GM18867 (cell line): ENCODE measurements at regions not wholly inside any gene's neighbourhood (a gene's known extent, or its start where the extent isn't known, plus 50 kb on each side); places are given as distances from the start of the nearest gene placed in this dataset.
"Not testable (repeated sequence)": the region's sequence is repeated elsewhere in the genome, so short reads cannot be mapped to it uniquely, and the experiment has no call there.

Experiments
- ATAC-seq: cut with Tn5 transposase; IDR thresholded peaks from one replicate; pipeline ENCODE4 v1.9.1; 2021; ENCODE audit warnings: mild to moderate bottlenecking, moderate library complexity; ENCODE audit not compliant: unreplicated experiment

DNA sequence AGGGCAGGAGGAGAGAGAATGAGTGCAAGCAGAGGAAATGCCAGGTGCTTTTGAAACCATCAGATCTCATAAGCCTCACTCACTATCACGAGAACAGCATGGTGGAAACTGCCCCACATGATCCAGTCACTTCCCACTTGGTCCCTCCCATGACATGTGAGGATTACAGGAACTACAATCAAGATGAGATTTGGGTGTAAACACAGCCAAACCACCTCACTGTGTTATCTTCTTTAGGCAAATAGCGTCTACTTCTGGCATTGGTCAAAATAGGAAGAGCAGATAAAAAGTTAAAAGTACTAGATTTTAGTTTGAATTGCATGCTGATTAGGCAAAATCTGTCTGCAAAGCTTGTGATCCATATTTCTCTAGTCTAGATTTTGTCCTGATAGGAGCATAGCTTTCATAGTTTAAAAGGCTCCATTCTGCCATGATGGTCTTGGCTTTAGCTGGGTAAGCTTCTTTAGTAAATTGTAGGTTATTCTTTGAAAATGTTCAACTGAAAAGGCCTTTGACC is 267.5 kb downstream of the NKX6-1 start:
- ATAC-seq = no peak

DNA sequence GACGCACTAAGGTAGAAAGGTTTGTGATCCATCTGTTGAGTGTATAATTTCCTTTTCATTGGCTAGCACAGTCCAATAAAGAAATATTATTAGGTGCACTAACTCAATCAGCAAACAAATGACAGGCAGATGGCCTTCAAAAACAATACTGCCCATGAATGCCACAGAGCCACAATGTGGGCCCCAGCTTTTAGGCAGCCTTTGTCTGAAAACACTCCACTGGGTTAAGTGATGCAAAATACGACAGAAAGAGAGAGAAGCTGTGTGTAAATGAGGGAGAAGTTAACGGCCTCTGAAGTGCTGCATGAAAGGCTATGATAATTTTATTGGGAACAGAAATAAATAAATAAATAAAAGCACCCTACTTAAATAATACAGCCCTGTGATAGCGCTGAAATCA is 274.6 kb downstream of the NKX6-1 start:
- no peak for ATAC-seq

DNA sequence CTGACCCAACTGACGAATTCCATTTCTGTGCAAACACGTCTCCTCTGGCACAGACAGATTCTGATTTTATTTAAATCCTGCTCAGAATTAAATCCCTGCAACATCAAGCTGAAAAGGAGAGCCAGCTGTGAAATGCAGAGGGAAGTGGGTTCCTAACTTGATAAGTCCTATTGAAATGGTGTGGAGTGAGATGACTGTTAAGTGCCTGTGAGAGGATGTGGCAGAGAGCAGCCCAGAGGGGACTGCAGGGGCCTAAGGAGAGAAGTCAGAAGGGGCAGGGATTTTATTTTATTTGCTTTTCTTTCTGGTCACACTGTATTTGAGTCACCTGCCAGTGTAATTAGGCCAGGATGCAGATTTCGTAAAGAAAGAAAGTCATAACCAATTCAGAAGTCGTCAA is 277.4 kb downstream of the NKX6-1 start:
- peak; percentile 37 for ATAC-seq

DNA sequence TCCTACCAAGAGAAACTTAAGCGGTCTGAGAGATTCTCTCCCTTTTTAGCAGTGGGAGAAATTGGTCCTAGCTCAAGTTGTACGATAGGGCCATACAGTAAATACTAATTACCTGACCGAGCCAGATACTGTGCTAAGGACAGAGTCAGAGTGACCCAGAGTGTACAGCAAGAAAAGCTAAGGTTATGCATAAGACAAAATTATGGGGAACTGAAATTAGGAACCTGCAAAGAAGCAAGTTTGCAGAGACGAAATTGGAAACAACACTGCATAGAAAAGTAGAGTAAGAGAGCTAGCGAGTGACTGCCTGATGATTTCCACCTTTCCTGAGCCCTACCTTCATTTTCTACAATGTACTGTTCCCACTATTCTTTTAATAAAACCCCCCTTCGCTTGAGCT is 278.1 kb downstream of the NKX6-1 start:
- peak; percentile 94 for ATAC-seq

DNA sequence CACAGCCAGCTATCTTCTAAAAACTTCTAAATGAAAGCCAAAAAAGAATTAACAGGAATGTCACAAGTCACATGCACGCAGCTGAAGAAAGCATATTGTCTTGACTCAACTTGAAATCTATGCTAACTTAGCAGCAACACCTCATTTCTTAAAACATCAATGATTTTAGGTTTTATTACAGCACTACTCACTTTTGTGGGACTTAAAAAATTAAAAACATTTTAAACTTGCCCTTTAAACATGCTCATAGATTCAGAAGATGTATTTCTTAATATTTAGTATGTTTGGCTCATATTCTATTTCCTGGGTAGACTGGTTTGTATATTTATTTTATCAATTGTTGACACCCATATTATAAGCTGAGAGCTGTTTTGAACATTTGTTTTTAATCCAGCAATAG is 279.4 kb downstream of the NKX6-1 start:
- no peak for ATAC-seq

DNA sequence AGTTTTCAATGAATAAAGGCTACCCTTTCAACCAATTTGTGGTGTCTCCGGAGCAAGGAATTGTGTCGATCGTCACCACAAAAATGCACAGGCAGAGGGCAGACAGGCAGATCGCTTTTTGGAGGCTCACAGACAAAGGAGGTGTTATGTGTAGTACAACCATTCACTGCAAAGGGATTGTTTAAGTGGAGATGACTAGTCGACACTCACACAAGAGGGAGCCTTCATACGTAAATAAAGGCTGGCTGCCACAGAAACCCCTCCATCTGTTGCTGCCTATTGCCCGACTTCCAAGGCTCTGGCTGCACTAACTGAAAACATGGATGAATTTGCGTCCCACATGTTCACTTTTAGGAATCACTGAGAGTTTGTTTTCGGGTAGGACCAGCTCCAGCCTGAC is 281.1 kb downstream of the NKX6-1 start:
- ATAC-seq = no peak

DNA sequence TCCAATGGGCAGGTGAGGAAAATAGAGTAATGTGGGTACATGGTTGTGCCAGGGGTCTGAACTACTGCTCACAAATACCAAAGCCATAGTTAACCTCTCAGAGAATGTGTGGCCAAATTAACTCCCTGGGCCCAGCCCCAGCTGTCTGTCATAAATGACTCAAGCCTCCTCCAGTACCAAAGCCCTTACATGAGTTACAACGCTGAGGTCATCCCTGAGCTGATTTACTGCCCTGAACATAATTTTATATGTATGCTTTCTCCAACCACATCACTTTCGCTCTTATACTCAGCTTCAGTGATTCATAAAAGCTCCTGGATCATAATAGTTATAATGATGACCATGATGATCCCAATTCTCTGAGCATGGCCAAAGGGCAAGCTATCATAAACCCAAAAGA is 283.9 kb downstream of the NKX6-1 start:
- ATAC-seq = no peak

DNA sequence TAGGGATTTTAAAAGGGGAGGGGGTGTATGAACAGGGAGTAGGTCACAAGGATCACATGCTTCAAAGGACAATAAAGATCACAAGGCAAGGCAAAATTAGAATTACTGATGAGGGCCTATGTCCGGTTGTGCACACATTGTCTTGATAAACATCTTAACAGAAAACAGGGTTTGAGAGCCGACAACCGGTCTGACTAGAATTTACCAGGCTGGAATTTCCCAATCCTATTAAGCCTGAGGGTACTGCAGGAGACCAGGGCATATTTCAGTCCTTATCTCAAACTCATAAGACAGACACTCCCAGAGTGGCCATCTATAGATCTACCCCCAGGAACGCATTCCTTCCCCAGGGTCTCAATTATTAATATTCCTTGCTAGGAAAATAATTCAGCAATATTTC is 292.9 kb downstream of the NKX6-1 start:
- not testable (repeated sequence) for ATAC-seq

DNA sequence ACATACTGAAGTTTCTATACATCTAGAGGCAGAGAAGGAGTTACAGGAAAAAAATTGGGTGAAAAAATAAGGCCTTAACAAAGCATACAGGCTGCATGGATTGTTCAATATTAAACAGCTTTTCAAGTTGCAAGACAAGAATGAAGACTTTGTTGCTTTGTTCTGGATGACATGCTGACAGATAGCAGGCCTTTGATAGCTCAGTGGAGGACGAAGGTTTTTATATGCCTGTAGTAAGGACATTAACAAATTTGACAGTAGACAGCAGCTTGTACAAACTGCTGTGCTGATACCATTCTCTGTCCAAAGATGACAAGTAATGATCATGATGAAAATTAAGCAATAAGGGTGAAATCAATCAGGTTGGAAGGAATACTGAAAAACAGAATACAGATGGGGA is 309.9 kb downstream of the NKX6-1 start:
- ATAC-seq = no peak

DNA sequence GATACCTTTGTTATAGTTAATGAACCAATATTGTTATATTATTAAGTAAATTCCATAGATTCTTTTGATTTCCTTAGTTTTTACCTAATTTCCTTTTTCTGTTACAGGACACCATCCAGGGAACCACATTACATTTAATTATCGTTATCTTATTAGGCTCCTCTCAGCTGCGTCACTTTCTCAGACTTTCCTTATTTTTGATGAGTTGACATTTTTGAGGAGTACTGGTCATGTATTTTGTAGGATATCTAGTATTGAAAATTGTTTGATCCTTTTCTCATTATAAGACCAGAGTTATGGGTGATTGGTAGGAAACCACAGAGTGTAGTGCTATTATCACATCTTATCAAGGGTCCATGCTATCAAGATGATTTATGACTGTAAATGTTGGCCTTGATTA is 319.7 kb downstream of the NKX6-1 start:
- ATAC-seq = no peak

DNA sequence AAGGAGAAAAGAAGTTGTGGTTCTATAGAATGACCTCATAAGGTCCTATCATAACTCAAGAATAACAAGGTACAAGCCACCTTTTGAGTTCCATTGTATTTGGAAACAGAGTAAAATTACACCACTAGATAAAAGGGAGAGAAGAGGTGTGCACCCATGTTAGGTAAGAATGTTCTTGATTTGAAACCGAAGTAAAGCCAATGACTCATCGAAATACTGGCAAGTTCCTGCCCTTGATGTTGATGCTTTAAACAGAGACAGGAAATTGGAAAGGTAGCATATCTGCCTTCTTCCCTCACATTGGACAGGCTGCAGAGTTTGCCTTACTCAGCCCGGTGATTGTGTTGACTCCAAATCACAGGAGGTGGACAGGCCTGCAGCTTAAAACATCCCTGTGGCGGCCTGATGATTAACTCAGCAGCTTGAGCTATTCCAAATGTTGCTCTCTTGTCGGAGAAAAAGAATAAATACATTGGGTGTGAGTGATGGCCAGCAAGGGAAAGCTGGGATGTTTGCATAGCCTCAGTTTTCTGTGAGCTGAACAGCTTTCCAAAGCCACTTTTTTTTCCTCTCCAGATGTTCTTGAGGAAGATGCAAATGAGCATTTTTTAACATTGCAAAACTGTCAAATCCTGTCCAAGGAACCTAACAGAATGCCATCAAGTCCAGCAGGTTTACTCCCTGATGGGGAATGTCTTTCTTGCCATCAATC is 321.1 kb downstream of the NKX6-1 start:
- no peak for ATAC-seq

DNA sequence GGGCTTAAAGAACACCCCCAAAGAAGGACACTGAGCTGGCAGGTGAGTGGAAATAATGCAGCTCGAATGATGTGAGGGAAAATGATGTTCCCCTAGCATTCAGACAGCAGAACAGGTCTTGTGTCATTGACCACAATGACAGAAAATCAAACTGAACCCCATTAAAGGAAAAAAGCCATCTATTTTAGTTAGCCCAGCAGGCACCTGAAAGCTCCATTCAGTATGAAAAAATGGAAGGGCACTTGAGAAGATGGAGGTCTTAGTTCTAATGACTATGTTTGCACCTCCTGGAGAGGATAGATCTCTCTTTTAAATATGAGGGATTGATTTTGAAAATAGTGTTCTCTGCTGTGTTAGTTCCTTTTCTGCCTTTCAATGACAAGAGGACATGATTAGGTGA is 323.1 kb downstream of the NKX6-1 start:
- no peak for ATAC-seq

DNA sequence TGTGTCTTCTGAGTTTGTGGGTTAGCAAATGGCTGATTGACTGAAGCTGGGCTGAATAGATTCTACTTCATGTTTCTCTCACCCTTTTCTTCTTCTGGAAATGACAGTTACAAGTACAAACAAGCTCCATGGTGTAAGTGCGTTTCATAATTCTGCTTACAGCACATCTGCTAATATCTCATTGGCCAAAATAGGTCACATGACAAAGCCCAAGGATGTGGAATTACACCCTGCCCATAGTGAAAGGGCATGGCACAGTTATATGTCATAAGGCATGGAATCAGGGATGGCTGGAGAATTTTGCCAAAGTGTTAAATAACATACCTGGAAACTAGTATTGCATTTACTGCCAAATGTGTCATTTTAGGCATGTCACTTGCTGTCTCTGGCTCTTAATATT is 327.2 kb downstream of the NKX6-1 start:
- no peak for ATAC-seq

DNA sequence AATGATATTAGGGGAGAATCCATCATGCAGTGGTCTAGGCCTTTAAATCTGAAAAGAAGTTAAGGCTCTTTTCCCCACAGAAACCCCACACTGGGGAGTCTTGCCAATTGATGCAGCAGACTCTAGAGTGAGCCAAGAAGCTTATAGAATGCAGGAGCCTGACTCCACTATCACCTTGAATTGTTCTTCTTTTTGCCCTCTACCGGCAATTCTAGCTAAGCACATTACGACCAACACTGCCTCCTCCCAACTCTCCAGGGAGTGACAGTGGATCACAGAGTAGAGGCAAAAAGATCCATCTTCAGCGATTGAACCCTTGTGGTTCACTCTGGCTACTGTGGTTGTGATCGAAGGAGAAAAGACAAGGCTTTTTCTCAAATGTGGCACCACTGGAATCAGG is 331.5 kb downstream of the NKX6-1 start:
- peak; percentile 53 for ATAC-seq

DNA sequence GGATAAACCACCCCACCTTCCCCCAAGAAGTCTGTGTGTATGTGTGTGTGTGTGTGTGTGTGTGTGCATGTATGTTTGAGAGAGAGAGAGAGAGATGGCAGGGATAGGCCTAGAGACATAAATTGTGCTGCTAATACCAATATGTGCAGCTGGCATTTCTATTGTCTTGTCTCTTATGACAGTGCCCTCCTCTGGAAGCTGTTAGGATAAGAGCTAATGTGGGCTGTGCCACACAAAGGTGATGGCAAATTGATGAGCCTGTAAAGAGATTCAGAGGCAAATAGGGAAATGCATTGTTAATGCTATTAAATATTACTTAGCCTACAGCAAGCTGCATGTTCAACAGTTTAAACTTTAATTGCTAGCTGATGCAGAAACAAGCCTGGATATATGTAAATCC is 332.0 kb downstream of the NKX6-1 start:
- ATAC-seq = no peak

DNA sequence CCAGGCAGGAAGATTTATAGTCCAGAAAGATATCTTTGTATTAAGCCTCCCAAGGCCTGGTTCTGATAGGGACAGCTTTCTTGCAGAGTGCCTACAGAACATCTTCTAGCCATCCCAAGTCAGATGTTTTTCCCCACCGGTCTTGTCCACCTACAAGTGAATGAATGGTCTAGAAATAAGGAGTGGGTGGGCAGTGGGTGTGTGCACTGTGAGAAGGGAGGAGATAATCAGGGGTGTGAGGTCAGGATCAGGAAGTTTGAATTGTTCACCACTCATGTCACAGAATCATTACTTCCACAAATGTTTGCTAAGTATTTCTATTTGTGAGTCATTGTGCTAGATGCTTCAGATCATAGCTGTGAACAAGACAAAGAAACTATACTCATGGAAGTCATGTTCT is 332.6 kb downstream of the NKX6-1 start:
- no peak for ATAC-seq

DNA sequence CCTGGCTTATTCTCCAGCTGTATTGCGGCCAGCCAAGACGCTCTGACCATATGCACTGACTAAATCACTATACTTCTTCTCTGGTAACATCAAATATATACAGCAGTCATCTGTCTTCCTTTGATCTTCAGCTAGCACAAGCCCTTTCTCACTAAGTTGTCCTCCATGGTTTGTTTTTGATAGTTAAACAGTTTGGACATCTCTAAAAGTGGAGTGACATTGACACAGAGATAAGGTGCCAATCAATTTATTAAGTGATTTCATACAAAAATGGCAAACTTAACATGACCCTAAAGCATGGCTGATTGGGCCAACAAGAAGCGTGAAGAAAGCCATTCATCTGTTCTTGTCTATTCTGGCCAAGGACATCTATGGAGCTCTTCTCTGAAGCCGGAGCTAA is 334.9 kb downstream of the NKX6-1 start:
- no peak for ATAC-seq

DNA sequence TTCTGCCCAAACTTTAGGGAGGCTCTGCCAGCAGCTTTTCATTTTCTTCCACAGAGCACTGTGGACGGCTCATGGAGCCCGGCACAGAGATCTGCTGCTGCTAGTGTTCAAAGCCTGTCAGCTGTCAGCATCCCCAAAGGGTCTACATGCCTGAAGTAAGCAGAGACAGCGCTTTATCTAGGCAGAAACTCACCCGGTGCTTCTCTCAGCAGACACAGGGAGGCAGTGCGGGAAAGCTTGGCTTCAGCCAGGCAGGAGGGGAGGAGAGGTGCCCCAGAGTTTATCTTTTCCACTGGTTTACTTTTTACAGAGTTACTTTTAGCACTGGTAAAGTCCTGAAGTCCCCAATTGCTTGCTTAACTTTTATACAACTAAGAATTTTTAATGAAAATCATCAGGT is 339.3 kb downstream of the NKX6-1 start:
- ATAC-seq = peak; percentile 86

DNA sequence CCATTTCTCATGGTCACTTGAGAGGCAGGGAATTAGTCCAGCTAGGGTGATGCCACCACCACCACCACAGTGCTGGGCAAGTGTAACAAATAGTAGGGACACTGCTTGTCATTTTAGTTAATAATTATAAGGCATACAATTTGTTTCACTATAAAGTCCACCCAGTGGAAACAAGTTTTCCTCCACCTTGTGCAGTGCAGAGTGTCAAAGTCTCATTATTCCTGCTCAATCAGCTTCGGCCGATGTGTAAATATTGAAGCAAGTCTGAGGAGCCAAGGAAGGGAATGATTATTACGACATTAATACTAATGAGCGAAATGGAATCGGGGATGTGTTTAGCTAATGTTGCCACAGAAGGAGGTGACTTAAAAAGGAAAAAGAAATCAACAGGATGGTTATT is 340.4 kb downstream of the NKX6-1 start:
- ATAC-seq = no peak

DNA sequence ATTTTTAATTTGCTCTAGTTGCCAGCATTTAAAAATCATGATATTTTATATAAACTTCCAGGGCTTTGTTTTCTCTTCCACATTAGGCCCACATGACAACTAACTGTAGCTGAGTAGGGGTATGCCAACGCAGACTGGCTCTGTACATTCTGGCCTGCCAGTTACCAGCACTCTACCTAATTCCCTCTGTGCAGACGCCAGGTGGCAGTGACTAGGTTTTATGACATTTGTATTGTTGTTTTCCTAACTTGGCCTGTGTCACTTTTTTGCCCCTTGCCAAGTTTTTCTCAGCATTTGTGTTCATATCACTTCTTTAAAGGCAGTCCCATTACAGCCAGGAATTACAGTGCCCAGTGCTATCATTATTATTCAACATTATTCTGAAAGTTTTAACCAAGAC is 347.5 kb downstream of the NKX6-1 start:
- ATAC-seq = no peak

DNA sequence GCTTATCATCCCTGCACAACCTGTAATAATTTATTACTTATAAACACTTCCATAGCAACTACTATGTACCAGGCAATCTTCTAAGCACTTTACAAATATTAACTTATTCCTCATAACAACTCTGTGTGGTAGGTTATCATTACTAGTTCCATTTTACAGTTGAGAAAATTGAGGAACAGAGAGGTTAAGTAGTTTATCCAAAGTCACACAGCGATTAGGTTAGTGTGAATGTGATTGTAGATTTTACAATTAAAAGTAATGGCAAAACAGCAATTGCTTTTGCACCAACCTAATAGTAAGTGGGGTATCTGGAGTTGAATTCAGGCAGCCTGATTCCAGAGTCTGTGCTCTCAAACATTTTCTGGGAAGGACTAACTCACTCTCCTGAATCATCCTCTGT is 348.9 kb downstream of the NKX6-1 start:
- ATAC-seq = no peak

DNA sequence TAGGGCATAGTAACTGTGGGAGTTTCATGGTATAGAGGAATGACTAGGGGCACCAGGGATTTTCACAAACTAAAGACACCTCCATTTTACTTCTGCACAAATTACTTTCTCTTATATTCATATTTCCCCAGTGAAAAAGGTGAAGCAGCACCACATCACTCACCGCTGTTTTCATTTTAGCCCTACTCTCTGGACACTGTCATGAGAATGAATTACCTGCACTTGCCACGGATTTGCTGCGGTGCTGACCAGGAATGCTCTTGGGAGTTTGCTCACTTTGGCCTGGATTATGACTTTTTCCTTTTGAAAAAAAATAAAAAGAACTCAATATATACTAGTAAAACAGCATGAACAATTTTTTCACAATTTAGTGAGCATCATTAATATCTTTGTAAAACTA is 351.3 kb downstream of the NKX6-1 start:
- ATAC-seq = no peak

DNA sequence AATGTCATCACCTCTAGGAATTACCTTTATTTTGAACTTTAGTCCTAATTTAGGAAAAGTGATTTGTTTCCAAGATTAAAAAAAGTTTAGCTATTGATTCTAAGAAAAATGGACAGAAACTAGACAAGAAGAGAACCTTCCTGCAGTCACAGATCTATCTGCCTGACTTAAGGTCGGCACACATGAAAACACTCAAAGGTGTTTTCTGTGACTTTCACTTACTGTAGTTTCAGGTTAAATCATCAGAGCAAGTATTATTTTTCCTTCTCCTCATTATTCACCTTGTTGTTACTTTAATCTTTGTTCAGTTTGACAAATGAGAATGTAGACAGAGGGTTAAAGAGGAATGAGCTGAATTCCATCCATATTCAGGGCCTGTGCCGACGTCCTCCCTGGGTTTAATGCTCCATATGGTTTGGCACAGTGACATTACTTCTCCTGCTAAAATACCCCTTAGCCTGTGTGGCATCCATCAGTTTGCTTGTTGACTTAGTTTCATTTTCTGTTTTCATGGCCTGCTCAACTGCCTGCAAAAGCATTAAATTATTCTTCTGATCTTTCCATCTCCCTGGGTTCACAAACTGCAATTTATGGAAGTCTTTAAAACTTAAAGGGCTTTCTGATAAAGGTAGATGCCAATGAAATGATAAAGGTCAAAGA is 352.7 kb downstream of the NKX6-1 start:
- peak; percentile 83 for ATAC-seq
